Endothelial cell (in vitro differentiated cells): ENCODE measurements at regions not wholly inside any gene's neighbourhood (a gene's known extent, or its start where the extent isn't known, plus 50 kb on each side); places are given as distances from the start of the nearest gene placed in this dataset.

Experiments used
- DNase-seq: peaks from one replicate; pipeline ENCODE4 v3.0.0; 2021; ENCODE audit warnings: low spot score
- H3K27ac Mint-ChIP-seq: one replicate; pipeline ENCODE4 v1.8.0; 2021; ENCODE audit warnings: mixed read lengths, inconsistent platforms; ENCODE audit not compliant: unreplicated experiment
- H3K27me3 Mint-ChIP-seq: one replicate; pipeline ENCODE4 v1.8.0; 2021; ENCODE audit warnings: mild to moderate bottlenecking, moderate library complexity, mixed read lengths, inconsistent platforms; ENCODE audit not compliant: unreplicated experiment
- H3K36me3 Mint-ChIP-seq: one replicate; pipeline ENCODE4 v1.8.0; 2021; ENCODE audit warnings: mild to moderate bottlenecking, low read depth, mixed read lengths, inconsistent platforms; ENCODE audit not compliant: unreplicated experiment
- H3K4me1 Mint-ChIP-seq: one replicate; pipeline ENCODE4 v1.8.0; 2021; ENCODE audit warnings: mild to moderate bottlenecking, mixed read lengths, inconsistent platforms; ENCODE audit not compliant: unreplicated experiment
- H3K4me3 Mint-ChIP-seq: one replicate; pipeline ENCODE4 v1.8.0; 2021; ENCODE audit warnings: mild to moderate bottlenecking, mixed read lengths, inconsistent platforms; ENCODE audit not compliant: unreplicated experiment
- H3K9me3 Mint-ChIP-seq: one replicate; pipeline ENCODE4 v1.8.0; 2021; ENCODE audit warnings: mixed read lengths, inconsistent platforms; ENCODE audit not compliant: unreplicated experiment
- CTCF ChIP-seq: fragments of 200-600 bp; sonication (generic); IDR thresholded peaks from one replicate; pipeline ENCODE4 v1.5.0; 2021; ENCODE audit warnings: antibody characterized with exemption; ENCODE audit not compliant: unreplicated experiment

GRCh38 chr4:159552979-159553768 lies 450.3 kb downstream of the RAPGEF2 start:
- H3K4me1 Mint-ChIP-seq: no peaks in the 10 kb centered on the region
- H3K4me3 Mint-ChIP-seq: no peak overlapping the region
- no peaks in the 10 kb centered on the region for H3K36me3 Mint-ChIP-seq
- TF ChIP-seq CTCF: no peak
- H3K9me3 Mint-ChIP-seq: no peaks in the 10 kb centered on the region
- no peak for DNase-seq
- H3K27ac Mint-ChIP-seq: no peak overlapping the region
- H3K27me3 Mint-ChIP-seq: no peaks in the 10 kb centered on the region

DNA sequence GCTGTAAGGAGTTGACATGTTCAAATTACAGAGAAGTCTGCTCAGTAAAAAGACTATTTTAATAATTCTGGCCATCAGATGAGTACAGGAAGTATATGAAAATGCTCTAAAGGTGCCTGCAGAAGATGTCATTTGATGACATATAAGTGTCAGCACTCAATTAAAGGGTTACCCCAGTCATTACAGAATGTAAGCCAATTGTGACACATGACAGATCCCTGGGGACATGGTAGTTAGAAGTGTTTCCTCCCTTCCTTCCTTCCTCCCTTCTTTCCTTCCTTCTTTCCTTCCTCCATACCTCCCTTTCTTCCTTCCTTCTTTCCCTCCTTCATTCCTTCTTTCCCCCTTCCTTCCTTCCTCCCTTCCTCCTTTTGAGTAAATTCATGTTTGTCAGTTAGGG lies 453.0 kb downstream of the RAPGEF2 start:
- H3K4me3 Mint-ChIP-seq: no peak overlapping the region
- H3K36me3 Mint-ChIP-seq: no peaks in the 10 kb centered on the region
- no peak for DNase-seq
- no peaks in the 10 kb centered on the region for H3K27me3 Mint-ChIP-seq
- no peak for TF ChIP-seq CTCF
- no peak overlapping the region for H3K27ac Mint-ChIP-seq
- H3K9me3 Mint-ChIP-seq: no peaks in the 10 kb centered on the region
- H3K4me1 Mint-ChIP-seq: no peaks in the 10 kb centered on the region

- Mint-ChIP-seq H3K27ac (no peak overlapping the region), H3K36me3 (no peaks in the 10 kb centered on the region), H3K4me1 (no peaks in the 10 kb centered on the region), H3K4me3 (no peak overlapping the region), H3K27me3 (no peaks in the 10 kb centered on the region), H3K9me3 (no peaks in the 10 kb centered on the region)
- no peak for TF ChIP-seq CTCF
- DNase-seq: no peak
These were observed 459.5 kb downstream of the RAPGEF2 start for GRCh38 chr4:159562366-159562765.

DNA sequence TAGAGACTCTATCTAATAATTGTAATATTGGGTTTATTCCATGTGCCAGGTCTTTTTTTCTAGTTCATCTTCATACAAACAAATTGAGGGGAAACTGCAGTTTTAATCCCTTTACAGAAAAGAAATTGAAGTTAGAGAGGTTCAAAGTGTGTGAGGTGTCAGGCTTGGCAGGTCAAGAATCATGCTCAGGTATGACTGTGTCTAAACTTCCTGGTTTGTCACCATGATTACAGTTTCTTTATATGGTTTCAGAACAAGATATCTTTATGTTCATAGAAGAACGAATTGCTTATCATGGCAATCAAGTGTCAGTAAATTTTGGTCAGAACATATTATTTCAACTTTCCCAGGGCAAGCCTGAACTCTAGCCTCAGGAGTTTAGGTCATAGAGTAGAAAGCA lies 460.4 kb downstream of the RAPGEF2 start:
- Mint-ChIP-seq H3K36me3 (no peaks in the 10 kb centered on the region), H3K27ac (no peak overlapping the region), H3K27me3 (no peaks in the 10 kb centered on the region), H3K4me3 (no peak overlapping the region), H3K4me1 (no peaks in the 10 kb centered on the region), H3K9me3 (no peaks in the 10 kb centered on the region)
- TF ChIP-seq CTCF: no peak
- DNase-seq: no peak

DNA sequence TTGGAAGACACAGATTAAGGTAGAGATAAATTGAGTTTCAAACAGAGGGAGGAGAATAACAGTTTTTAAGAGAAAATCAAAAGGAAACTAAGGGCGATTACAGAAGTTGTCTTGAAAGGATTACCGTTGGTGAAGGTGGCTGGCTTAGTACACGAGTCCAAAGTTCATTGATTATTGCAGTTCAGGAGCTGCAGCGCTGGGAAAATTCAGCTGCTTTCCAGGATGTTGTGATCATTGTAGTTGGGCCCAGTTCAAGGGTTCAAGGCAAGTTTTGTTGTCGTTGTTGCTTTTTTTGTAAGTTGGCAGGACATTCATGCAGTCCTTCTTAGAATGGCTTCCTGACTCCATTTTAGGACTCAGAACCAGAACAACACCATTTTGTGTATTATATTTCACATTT lies 461.7 kb downstream of the RAPGEF2 start:
- no peaks in the 10 kb centered on the region for H3K36me3 Mint-ChIP-seq

More for the DNA sequence above, 461.7 kb downstream of the RAPGEF2 start:
- H3K27ac Mint-ChIP-seq: no peak overlapping the region
- no peak for DNase-seq
- no peaks in the 10 kb centered on the region for H3K27me3 Mint-ChIP-seq
- H3K4me1 Mint-ChIP-seq: no peaks in the 10 kb centered on the region
- H3K4me3 Mint-ChIP-seq: no peak overlapping the region
- no peak for TF ChIP-seq CTCF
- H3K9me3 Mint-ChIP-seq: no peaks in the 10 kb centered on the region
